ENCODE measurements at regions not wholly inside any gene's neighbourhood (a gene's known extent, or its start where the extent isn't known, plus 50 kb on each side); places are given as distances from the start of the nearest gene placed in this dataset.
"Not testable (repeated sequence)": the region's sequence is repeated elsewhere in the genome, so short reads cannot be mapped to it uniquely, and the experiment has no call there.

- DNase-seq (ENCODE audit: low read depth in 2 of 2), result no peak
These were observed 273.7 kb upstream of the PIK3R1 start for GRCh38 chr5:67941614-67942401.

GRCh38 chr5:67935908-67936566 lies 279.5 kb upstream of the PIK3R1 start:
- no peak for DNase-seq (ENCODE audit: low read depth in 2 of 2)

- no peak for DNase-seq (ENCODE audit: low read depth in 2 of 2)
These were observed 280.6 kb upstream of the PIK3R1 start for GRCh38 chr5:67934976-67935375.

GRCh38 chr5:67925511-67925910 lies 290.0 kb upstream of the PIK3R1 start:
- DNase-seq (ENCODE audit: low read depth in 2 of 2), result no peak

- DNase-seq (ENCODE audit: low read depth in 2 of 2), result no peak
These were observed 294.5 kb upstream of the PIK3R1 start for GRCh38 chr5:67921004-67921601.

GRCh38 chr5:67919532-67919931 lies 296.0 kb upstream of the PIK3R1 start:
- not testable (repeated sequence) for DNase-seq (ENCODE audit: low read depth in 2 of 2)

GRCh38 chr5:67917561-67917960 lies 298.0 kb upstream of the PIK3R1 start:
- DNase-seq (ENCODE audit: low read depth in 2 of 2), result no peak

- DNase-seq (ENCODE audit: low read depth in 2 of 2), result no peak
These were observed 305.0 kb upstream of the PIK3R1 start for GRCh38 chr5:67910546-67910945.

- no peak for DNase-seq (ENCODE audit: low read depth in 2 of 2)
These were observed 307.3 kb upstream of the PIK3R1 start for GRCh38 chr5:67908126-67908765.

- DNase-seq (ENCODE audit: low read depth in 2 of 2), result no peak
These were observed 311.2 kb upstream of the PIK3R1 start for GRCh38 chr5:67904366-67904765.

- no peak for DNase-seq (ENCODE audit: low read depth in 2 of 2)
These were observed 311.9 kb upstream of the PIK3R1 start for GRCh38 chr5:67903656-67904055.

- no peak for DNase-seq (ENCODE audit: low read depth in 2 of 2)
These were observed 312.4 kb upstream of the PIK3R1 start for GRCh38 chr5:67903121-67903520.

GRCh38 chr5:67902497-67902830 lies 313.1 kb upstream of the PIK3R1 start:
- DNase-seq (ENCODE audit: low read depth in 2 of 2), result no peak

GRCh38 chr5:67901814-67902496 lies 313.6 kb upstream of the PIK3R1 start:
- no peak for DNase-seq (ENCODE audit: low read depth in 2 of 2)

- no peak for DNase-seq (ENCODE audit: low read depth in 2 of 2)
These were observed 315.0 kb upstream of the PIK3R1 start for GRCh38 chr5:67900514-67900913.

- no peak for DNase-seq (ENCODE audit: low read depth in 2 of 2)
These were observed 317.6 kb upstream of the PIK3R1 start for GRCh38 chr5:67897980-67898379.

GRCh38 chr5:67897431-67897830 lies 318.1 kb upstream of the PIK3R1 start:
- DNase-seq (ENCODE audit: low read depth in 2 of 2), result no peak

GRCh38 chr5:67896930-67897313 lies 318.6 kb upstream of the PIK3R1 start:
- no peak for DNase-seq (ENCODE audit: low read depth in 2 of 2)

GRCh38 chr5:67896311-67896929 lies 319.1 kb upstream of the PIK3R1 start:
- DNase-seq (ENCODE audit: low read depth in 2 of 2), result no peak

GRCh38 chr5:67889870-67890269 lies 325.7 kb upstream of the PIK3R1 start:
- DNase-seq (ENCODE audit: low read depth in 2 of 2), result not testable (repeated sequence)

GRCh38 chr5:67887748-67888161 lies 327.8 kb upstream of the PIK3R1 start:
- DNase-seq (ENCODE audit: low read depth in 2 of 2), result no peak

GRCh38 chr5:67886761-67887160 lies 328.8 kb upstream of the PIK3R1 start:
- DNase-seq (ENCODE audit: low read depth in 2 of 2), result no peak

All from stimulated activated CD8-positive, alpha-beta memory T cell treated with anti-CD3 and anti-CD28 coated beads, Interleukin-15, amount 100 ng/mL, for 48 hours (primary cell).